Gastroesophageal sphincter (tissue), 4 donors: ENCODE measurements at regions not wholly inside any gene's neighbourhood (a gene's known extent, or its start where the extent isn't known, plus 50 kb on each side); places are given as distances from the start of the nearest gene placed in this dataset.

Experiments
- ATAC-seq: fragments of 150-250 bp; one replicate; pipeline ENCODE4 v1.9.1; 2016; ENCODE audit warnings: mild to moderate bottlenecking, moderate library complexity
- H3K27ac ChIP-seq, 4 donors: fragments of 200-600 bp; sonication (generic) in 3 of 4; 1 replicate in 3 of 4; 2 replicates in 1 of 4; pipeline ENCODE4 v1.5.1; 2016 to 2019
- H3K27me3 ChIP-seq: fragments of 200-600 bp; sonication (generic); one replicate; pipeline ENCODE4 v1.5.1; 2019
- H3K36me3 ChIP-seq, 2 donors: fragments of 200-600 bp; sonication (generic); one replicate each; pipeline ENCODE4 v1.5.1; 2019; ENCODE audit warnings: control low read depth in 1 of 2
- H3K4me1 ChIP-seq, 3 donors: fragments of 200-600 bp; sonication (generic); 1 replicate in 2 of 3; 2 replicates in 1 of 3; pipeline ENCODE4 v1.5.1; 2016 to 2019; ENCODE audit warnings: control low read depth in 2 of 3
- H3K4me3 ChIP-seq, 2 donors: fragments of 200-600 bp; sonication (generic); one replicate each; pipeline ENCODE4 v1.5.1; 2019; ENCODE audit warnings: mild to moderate bottlenecking in 1 of 2, moderate library complexity in 1 of 2
- H3K9me3 ChIP-seq, 3 donors: fragments of 200-600 bp; sonication (generic); one replicate each; pipeline ENCODE4 v1.5.1; 2017 to 2019; ENCODE audit warnings: control low read depth in 2 of 3
- EP300 ChIP-seq: sonication (generic); formaldehyde crosslinking; IDR thresholded peaks from one replicate; pipeline ENCODE4 v1.6.1; 2017; ENCODE audit warnings: antibody characterized with exemption, mild to moderate bottlenecking
- POLR2A ChIP-seq, 2 donors: fragments of 450-650 bp; IDR thresholded peaks; one replicate each; pipeline ENCODE4 v1.6.1; 2017; ENCODE audit warnings: antibody characterized with exemption in 2 of 2, mild to moderate bottlenecking in 2 of 2, moderate library complexity in 1 of 2
- POLR2AphosphoS5 ChIP-seq: sonication (generic); formaldehyde crosslinking; IDR thresholded peaks from one replicate; pipeline ENCODE4 v1.6.1; 2017; ENCODE audit warnings: antibody characterized with exemption
- WGBS, 2 donors: methylation state at CpG; one replicate each; pipeline ENCODE4 v1.1.5; 2018; ENCODE audit warnings: low coverage in 1 of 2; 5-methylcytosine and 5-hydroxymethylcytosine counted together
- TF ChIP-seq, protein P1 (sequence below), 4 experiments: fragments of 200-600 bp in 2 of 4; fragments of 450-650 bp in 2 of 4; sonication (generic) in 1 of 4; IDR thresholded peaks; one replicate each; pipeline ENCODE4 v1.5.1; 2017 to 2019; ENCODE audit warnings: antibody characterized with exemption in 4 of 4, mild to moderate bottlenecking in 2 of 4, moderate library complexity in 2 of 4

DNA sequence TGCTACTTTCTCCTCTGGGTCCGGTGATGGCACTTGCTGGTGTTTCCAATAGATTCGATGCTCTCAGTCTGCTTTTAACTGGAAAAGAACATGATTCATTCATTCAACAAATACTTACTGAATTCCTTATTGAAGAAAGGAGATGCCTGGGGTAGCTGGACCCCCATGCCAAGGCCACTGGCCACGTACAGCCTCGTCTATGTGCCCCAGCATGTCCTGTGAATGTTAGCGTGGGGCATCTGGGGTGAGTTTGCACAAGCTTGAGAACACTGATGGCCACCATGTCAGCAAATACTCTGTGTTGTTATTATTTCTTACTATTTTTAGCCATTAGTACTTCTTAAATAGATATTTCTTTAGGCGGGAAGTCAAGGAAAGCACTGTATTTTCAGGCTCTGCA is 112.0 kb upstream of the OXGR1 start:
- no peaks in the 10 kb centered on the region for H3K36me3 ChIP-seq
- H3K4me1 ChIP-seq: peaks cover 0 to 36% (median 16%) of the 10 kb centered on the region in 3 donors
- ATAC-seq: no peak
- no peaks in the 10 kb centered on the region for H3K9me3 ChIP-seq
- 90 to 94% methylated on average over 5 to 6 of the region's 6 CpGs for WGBS, 2 donors
- TF ChIP-seq, protein P1, sequence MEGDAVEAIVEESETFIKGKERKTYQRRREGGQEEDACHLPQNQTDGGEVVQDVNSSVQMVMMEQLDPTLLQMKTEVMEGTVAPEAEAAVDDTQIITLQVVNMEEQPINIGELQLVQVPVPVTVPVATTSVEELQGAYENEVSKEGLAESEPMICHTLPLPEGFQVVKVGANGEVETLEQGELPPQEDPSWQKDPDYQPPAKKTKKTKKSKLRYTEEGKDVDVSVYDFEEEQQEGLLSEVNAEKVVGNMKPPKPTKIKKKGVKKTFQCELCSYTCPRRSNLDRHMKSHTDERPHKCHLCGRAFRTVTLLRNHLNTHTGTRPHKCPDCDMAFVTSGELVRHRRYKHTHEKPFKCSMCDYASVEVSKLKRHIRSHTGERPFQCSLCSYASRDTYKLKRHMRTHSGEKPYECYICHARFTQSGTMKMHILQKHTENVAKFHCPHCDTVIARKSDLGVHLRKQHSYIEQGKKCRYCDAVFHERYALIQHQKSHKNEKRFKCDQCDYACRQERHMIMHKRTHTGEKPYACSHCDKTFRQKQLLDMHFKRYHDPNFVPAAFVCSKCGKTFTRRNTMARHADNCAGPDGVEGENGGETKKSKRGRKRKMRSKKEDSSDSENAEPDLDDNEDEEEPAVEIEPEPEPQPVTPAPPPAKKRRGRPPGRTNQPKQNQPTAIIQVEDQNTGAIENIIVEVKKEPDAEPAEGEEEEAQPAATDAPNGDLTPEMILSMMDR (IDR thresholded peaks at IDR 0.05): no peak
- TF ChIP-seq POLR2A (IDR thresholded peaks at IDR 0.05): no peak
- no peak for TF ChIP-seq POLR2AphosphoS5
- TF ChIP-seq EP300: no peak
- no peaks in the 10 kb centered on the region for H3K27me3 ChIP-seq
- H3K4me3 ChIP-seq: no peak overlapping the region
- no peak overlapping the region for H3K27ac ChIP-seq

DNA sequence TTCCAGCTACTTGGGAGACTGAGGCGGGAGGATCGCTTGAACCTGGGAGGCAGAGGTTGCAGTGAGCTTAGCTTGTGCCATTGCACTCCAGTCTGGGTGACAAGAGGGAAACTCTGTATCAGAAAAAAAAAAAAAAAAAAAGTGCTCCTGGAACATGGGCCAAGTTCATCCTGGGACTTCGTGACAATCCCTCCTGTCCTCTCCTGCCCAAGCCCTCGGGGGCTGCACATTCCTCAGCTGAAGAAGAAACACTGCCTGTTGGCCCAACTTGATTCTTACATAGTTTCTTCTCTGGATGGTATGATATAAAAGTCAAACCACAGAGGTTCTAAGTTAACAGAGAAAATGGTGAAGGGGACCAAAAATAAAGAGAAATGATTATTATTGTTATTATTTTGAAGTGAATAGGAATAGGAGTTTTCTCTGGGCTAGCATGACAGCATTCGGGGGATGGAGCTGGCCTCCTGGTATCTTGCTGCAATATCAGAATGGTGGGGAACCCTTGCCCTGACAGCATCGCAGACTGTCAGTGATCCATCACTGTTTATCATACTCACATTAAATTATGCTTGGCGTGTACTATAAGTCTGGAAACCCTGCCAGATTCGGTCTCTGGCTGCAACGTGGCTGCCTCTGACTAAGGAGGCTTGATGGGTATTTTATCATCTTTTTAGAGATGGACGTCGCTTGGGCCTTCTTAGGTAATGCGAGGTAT is 113.7 kb upstream of the OXGR1 start:
- H3K4me1 ChIP-seq: peaks cover 0 to 53% (median 20%) of the 10 kb centered on the region in 3 donors
- WGBS, 2 donors: 63 to 69% methylated on average over 7 to 11 of the region's 12 CpGs
- no peaks in the 10 kb centered on the region for H3K36me3 ChIP-seq
- TF ChIP-seq EP300 (no peak), POLR2A (IDR thresholded peaks at IDR 0.05) (no peak), POLR2AphosphoS5 (no peak)
- TF ChIP-seq, protein P1 (IDR thresholded peaks at IDR 0.05): no peak
- no peak for ATAC-seq
- peak overlapping the region in 3 of 4 donors; percentile 32 to 88 (median 40) for H3K27ac ChIP-seq
- H3K9me3 ChIP-seq: no peaks in the 10 kb centered on the region
- H3K4me3 ChIP-seq: no peak overlapping the region
- H3K27me3 ChIP-seq: no peaks in the 10 kb centered on the region

DNA sequence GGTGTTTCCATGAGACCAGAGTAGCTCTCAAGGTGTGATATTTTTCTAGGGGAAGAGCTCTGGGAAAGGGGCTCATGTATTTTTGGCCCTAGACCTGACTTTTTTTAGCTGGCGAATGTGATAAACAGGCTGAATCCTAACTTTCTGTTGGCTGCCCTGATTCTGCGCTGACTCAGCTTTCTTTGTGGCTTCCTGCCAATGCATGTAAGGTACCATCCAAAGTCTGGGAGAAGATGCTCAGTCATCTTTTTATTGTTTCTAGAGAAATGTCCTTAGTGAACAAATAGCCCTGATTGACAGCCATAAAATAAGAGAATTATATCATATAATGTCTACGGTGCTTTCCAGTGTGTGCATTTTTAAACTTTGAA is 113.6 kb upstream of the MBNL2 start:
- peak overlapping the region in 3 of 4 donors; percentile 32 to 88 (median 40) for H3K27ac ChIP-seq
- ATAC-seq: no peak
- H3K27me3 ChIP-seq: no peaks in the 10 kb centered on the region
- H3K4me3 ChIP-seq: no peak overlapping the region
- peaks cover 0 to 58% (median 21%) of the 10 kb centered on the region in 3 donors for H3K4me1 ChIP-seq
- TF ChIP-seq, protein P1 (IDR thresholded peaks at IDR 0.05): no peak
- no peak for TF ChIP-seq EP300
- TF ChIP-seq POLR2AphosphoS5: no peak
- TF ChIP-seq POLR2A (IDR thresholded peaks at IDR 0.05): no peak
- no peaks in the 10 kb centered on the region for H3K36me3 ChIP-seq
- no peaks in the 10 kb centered on the region for H3K9me3 ChIP-seq
- WGBS, 2 donors: 32 to 69% methylated on average over 3 of the region's 3 CpGs

DNA sequence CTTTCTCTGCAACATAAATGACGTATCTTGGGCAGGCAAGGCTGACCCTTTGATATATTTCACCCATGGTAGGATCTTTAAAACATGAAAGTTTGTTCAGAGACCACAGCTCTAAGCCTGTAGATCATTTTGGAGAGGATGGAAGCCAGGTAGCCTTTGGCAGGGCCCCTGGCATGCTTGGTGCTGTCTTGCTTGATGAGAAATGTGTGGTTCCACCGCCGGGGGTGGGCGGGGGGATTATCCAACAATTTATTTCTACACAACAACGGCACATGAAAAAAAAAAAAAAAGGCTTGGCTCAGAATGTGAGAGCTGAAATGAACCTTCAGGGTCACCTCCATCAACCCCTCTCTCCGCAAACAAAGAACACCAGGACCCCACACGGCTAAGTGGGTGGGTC is 112.9 kb upstream of the MBNL2 start:
- Histone ChIP-seq H3K9me3 (no peaks in the 10 kb centered on the region), H3K27me3 (no peaks in the 10 kb centered on the region), H3K27ac (peak overlapping the region; percentile 17 to 88 (median 54)), H3K4me3 (peak overlapping the region in 1 of 2 donors; percentile 26), H3K4me1 (peaks cover 2 to 66% (median 29%) of the 10 kb centered on the region in 3 donors), H3K36me3 (no peaks in the 10 kb centered on the region)
- TF ChIP-seq POLR2A (IDR thresholded peaks at IDR 0.05): no peak
- no peak for TF ChIP-seq EP300
- no peak for TF ChIP-seq POLR2AphosphoS5
- TF ChIP-seq, protein P1 (IDR thresholded peaks at IDR 0.05): no peak
- WGBS, 2 donors: 63% methylated on average over 4 of the region's 7 CpGs; no CpG with 5 or more reads in 1 of the 2 donors
- ATAC-seq: no peak
